KMS-11 (cell line): ENCODE measurements at regions not wholly inside any gene's neighbourhood (a gene's known extent, or its start where the extent isn't known, plus 50 kb on each side); places are given as distances from the start of the nearest gene placed in this dataset.

Source experiments
- H2AFZ ChIP-seq: fragments of 200-600 bp; sonication (generic); 2 replicates; pipeline ENCODE4 v1.6.1; 2016; ENCODE audit warnings: antibody characterized with exemption, mixed run types, low read depth
- H3K27ac ChIP-seq: fragments of 200-600 bp; sonication (generic); 2 replicates; pipeline ENCODE4 v1.6.1; 2016; ENCODE audit warnings: mild to moderate bottlenecking, mixed run types
- H3K27me3 ChIP-seq: fragments of 200-600 bp; sonication (generic); 2 replicates; pipeline ENCODE4 v1.6.1; 2017; ENCODE audit warnings: mild to moderate bottlenecking, low read depth, mixed run types, moderate library complexity; ENCODE audit not compliant: insufficient read depth
- H3K36me3 ChIP-seq: fragments of 200-600 bp; sonication (generic); 2 replicates; pipeline ENCODE4 v1.6.1; 2017; ENCODE audit warnings: mild to moderate bottlenecking, mixed run types; ENCODE audit not compliant: insufficient read depth
- H3K4me1 ChIP-seq: fragments of 200-600 bp; sonication (generic); 2 replicates; pipeline ENCODE4 v1.6.1; 2016; ENCODE audit warnings: mild to moderate bottlenecking, low read depth, mixed run types; ENCODE audit not compliant: poor library complexity, severe bottlenecking
- H3K4me2 ChIP-seq: fragments of 200-600 bp; sonication (generic); 2 replicates; pipeline ENCODE4 v1.7.0; 2016; ENCODE audit warnings: mild to moderate bottlenecking, mixed run types
- H3K4me3 ChIP-seq: fragments of 200-600 bp; sonication (generic); IDR thresholded peaks from 2 replicates; pipeline ENCODE4 v1.6.1; 2017; ENCODE audit warnings: low read depth, low read length, mixed read lengths; ENCODE audit not compliant: insufficient read depth
- H3K79me2 ChIP-seq: fragments of 200-600 bp; sonication (generic); 2 replicates; pipeline ENCODE4 v1.6.1; 2016; ENCODE audit warnings: low read depth, mixed run types; ENCODE audit not compliant: insufficient read depth
- H3K9ac ChIP-seq: fragments of 200-600 bp; sonication (generic); 2 replicates; pipeline ENCODE4 v1.6.1; 2016; ENCODE audit warnings: mild to moderate bottlenecking, mixed run types
- H4K20me1 ChIP-seq: fragments of 200-600 bp; sonication (generic); 2 replicates; pipeline ENCODE4 v1.6.1; 2016; ENCODE audit warnings: mild to moderate bottlenecking, mixed run types; ENCODE audit not compliant: insufficient read depth
- TF ChIP-seq, protein P1 (sequence below): fragments of 200-600 bp; sonication (generic); conservative IDR thresholded peaks from 2 replicates; pipeline ENCODE4 v1.6.1; 2017; ENCODE audit warnings: low read depth, mild to moderate bottlenecking, antibody characterized with exemption, low read length, moderate library complexity, mixed read lengths

- Histone ChIP-seq H3K4me3 (no peak overlapping the region), H3K9ac (no peak overlapping the region), H3K36me3 (no peaks in the 10 kb centered on the region), H3K4me1 (peaks cover 11% of the 10 kb centered on the region), H4K20me1 (no peaks in the 10 kb centered on the region), H3K27ac (no peak overlapping the region), H2AFZ (no peak overlapping the region), H3K27me3 (no peaks in the 10 kb centered on the region), H3K79me2 (no peaks in the 10 kb centered on the region), H3K4me2 (no peak overlapping the region)
- TF ChIP-seq, protein P1, sequence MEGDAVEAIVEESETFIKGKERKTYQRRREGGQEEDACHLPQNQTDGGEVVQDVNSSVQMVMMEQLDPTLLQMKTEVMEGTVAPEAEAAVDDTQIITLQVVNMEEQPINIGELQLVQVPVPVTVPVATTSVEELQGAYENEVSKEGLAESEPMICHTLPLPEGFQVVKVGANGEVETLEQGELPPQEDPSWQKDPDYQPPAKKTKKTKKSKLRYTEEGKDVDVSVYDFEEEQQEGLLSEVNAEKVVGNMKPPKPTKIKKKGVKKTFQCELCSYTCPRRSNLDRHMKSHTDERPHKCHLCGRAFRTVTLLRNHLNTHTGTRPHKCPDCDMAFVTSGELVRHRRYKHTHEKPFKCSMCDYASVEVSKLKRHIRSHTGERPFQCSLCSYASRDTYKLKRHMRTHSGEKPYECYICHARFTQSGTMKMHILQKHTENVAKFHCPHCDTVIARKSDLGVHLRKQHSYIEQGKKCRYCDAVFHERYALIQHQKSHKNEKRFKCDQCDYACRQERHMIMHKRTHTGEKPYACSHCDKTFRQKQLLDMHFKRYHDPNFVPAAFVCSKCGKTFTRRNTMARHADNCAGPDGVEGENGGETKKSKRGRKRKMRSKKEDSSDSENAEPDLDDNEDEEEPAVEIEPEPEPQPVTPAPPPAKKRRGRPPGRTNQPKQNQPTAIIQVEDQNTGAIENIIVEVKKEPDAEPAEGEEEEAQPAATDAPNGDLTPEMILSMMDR, result no peak
Measured at GRCh38 chr1:56302878-56303277, 276.5 kb downstream of the PLPP3 start.

GRCh38 chr1:56301791-56302190, 277.6 kb downstream of the PLPP3 start:
- TF ChIP-seq, protein P1, result no peak
- H3K27ac ChIP-seq, result no peak overlapping the region
- no peak overlapping the region for H3K9ac ChIP-seq
- no peak overlapping the region for H3K4me2 ChIP-seq
- no peaks in the 10 kb centered on the region for H3K79me2 ChIP-seq
- H3K4me1 ChIP-seq, result peaks cover 22% of the 10 kb centered on the region
- H3K4me3 ChIP-seq, result no peak overlapping the region
- no peaks in the 10 kb centered on the region for H3K36me3 ChIP-seq
- H3K27me3 ChIP-seq, result no peaks in the 10 kb centered on the region
- H4K20me1 ChIP-seq, result no peaks in the 10 kb centered on the region
- H2AFZ ChIP-seq, result no peak overlapping the region

DNA sequence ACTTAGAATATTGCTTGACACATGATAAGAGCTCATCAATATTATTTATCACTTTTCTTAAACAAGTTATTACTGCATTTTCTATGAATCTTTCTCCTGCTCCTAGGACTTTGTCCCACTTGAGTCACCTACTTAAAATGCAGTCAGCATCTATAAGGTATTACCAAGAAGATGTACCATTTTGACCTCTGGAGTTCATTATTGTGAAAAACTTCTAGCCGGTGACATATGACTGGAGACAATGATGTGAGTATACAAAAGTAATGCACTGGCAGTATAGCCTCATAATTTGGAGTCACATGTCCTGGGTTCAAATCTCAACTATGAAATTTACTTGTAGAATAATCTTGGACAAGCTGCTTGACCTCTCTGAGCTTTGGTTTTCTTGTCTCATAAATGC, 278.5 kb downstream of the PLPP3 start:
- Histone ChIP-seq H3K4me2 (no peak overlapping the region), H3K9ac (no peak overlapping the region), H4K20me1 (no peaks in the 10 kb centered on the region), H3K79me2 (no peaks in the 10 kb centered on the region), H3K27me3 (no peaks in the 10 kb centered on the region), H3K27ac (no peak overlapping the region), H2AFZ (no peak overlapping the region), H3K36me3 (no peaks in the 10 kb centered on the region), H3K4me1 (peaks cover 32% of the 10 kb centered on the region), H3K4me3 (no peak overlapping the region)
- TF ChIP-seq, protein P1, result no peak

DNA sequence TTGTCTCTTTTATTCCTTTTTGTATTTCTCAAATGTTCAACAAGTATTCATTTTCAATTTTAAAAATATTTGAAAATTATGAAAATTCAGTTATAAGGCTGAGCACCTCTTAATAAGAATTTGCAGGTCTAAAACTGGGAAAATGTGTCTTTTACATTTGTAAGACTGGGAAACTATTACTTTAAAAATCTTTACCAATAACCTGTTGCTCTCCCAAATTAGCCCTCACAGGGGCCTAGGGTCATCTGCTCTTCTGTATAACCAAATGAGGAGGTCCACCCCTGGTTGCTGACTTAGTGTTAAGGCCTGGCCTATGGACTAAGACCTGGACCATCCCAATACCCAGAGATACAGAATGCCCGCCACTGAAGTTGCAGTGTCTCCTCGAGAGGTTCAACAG, 280.5 kb downstream of the PLPP3 start:
- no peaks in the 10 kb centered on the region for H3K36me3 ChIP-seq
- no peaks in the 10 kb centered on the region for H4K20me1 ChIP-seq
- no peak overlapping the region for H3K4me3 ChIP-seq
- TF ChIP-seq, protein P1, result no peak
- H3K79me2 ChIP-seq, result no peaks in the 10 kb centered on the region
- no peak overlapping the region for H3K9ac ChIP-seq
- no peak overlapping the region for H2AFZ ChIP-seq
- no peaks in the 10 kb centered on the region for H3K27me3 ChIP-seq
- H3K4me2 ChIP-seq, result no peak overlapping the region; the same call in 1 of the 2 replicates
- H3K27ac ChIP-seq, result no peak overlapping the region
- H3K4me1 ChIP-seq, result peaks cover 39% of the 10 kb centered on the region
